ENCODE measurements at regions not wholly inside any gene's neighbourhood (a gene's known extent, or its start where the extent isn't known, plus 50 kb on each side); places are given as distances from the start of the nearest gene placed in this dataset.

DNA sequence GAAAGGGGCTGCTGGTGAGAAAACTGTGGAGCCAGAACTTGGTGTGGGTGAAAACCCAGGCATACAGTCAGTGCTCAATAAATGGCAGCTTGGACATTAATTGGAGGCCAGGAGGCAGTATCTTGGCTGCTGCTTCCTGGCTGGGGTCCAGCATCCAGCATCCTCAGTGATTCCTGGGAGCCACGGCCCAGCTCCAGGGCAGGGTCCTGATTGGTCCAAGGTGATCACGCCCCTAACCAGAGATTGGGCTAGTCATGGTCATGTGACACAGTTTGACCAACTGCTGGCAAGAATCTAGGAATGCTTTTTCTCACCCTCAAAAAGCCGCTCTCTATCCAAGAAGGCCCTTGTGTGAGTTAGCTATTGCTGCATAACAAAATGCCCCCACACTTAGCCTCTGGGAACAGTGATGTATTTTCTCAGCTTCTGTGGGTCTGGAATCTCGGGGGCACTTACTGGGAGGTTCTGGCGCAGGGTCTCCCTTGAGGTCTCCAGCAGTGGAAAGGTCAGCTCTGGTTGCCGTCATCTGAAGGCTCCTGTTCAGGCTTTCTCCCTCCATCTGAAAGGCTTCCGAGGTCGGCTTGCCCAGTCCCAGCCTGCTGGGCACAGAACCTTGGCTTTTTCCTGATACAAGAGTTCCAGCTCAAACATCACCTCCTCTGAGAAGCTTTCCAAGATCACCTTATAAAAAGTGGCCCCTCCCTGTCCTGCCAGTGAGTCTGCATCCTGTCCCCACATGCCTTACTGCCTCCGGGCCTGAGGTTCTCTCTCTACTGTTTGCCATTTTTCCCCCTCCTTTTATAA lies 119.2 kb upstream of the NCOR2 start:
- no peak for DNase-seq

DNA sequence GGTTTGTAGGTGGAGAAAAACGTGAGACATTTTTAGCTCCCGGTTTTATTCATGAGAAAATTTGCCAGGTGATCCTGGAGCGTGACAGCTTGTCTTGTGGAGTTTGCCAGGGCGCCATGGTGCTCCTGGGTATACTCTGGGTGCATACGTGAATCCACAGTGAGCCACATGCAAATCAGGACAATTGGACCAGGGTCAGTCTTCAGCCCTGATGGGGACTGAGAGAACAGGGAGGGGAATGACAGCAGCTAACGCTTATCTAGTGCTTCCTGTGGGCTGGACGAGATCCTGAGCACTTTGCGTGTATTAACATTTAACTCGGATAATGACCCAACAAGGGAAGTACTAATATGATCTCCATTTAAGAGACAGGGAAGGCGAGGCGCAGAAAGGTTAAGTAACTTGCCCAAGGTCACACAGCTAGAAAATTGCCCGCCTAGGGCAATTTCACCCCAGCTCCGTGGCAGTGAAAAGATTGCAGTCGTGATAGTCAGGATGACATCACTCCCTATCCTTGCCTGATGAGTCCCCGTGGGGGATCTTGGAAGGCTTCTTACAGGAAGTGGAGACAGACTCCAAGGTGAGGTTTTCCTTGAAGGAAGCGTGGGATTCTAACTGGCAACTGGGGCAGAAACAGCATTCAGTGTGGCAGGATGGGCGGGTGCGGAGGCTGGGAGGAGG lies 118.4 kb upstream of the NCOR2 start:
- no peak for DNase-seq

DNA sequence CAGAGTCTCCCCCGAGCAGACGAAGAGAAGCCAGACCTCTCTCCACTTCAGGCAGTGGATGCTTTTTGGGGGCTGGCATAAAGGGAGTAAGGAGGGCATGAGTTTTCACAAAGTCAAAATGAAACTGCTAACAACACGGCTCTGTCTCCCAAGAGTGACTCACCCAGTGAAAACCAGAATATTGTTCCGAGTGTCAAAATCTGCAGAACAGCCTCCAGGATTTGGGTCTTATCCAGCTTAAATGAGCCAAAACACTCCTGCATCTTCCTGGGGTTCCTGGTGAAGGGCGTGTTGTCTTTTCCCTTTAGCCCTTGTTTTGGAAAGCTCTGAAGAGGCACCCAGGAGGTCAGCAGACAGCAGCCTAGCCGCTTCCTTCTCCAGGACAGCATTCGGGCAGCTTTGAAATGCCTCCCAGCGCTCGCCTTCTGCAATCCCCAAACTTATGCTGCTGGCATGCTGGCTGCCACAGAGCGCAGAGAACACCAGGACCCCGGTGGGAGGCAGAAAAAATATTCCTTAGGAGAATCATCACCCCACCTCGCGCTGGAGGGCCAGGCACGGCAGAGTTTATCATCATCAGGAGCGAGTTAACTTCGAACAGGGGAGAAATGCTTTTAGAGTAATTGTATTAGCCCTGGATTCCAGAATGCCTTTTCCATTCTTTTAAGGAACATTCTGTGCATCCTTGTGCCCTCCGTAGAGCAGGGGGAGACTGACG lies 117.7 kb upstream of the NCOR2 start:
- no peak for DNase-seq

DNA sequence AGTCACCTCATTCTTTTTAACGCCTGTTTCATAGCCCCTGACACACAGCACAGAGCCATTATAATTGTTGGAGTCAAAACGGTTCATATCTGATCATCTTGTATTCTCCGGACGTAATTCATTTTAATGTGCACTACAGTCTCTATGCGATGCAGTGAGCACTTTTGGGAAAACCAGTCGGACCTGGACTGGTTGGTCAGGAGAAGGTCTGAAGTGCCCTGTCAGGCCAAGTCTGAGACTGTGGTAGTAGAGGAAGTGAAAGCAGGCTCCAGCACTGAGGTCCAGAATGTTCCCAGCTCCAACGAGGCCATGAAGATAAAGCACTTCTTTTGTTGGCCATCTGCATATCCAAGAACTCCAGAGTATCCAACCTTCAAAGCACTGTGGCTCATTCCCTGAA lies 117.1 kb upstream of the NCOR2 start:
- DNase-seq: no peak

DNA sequence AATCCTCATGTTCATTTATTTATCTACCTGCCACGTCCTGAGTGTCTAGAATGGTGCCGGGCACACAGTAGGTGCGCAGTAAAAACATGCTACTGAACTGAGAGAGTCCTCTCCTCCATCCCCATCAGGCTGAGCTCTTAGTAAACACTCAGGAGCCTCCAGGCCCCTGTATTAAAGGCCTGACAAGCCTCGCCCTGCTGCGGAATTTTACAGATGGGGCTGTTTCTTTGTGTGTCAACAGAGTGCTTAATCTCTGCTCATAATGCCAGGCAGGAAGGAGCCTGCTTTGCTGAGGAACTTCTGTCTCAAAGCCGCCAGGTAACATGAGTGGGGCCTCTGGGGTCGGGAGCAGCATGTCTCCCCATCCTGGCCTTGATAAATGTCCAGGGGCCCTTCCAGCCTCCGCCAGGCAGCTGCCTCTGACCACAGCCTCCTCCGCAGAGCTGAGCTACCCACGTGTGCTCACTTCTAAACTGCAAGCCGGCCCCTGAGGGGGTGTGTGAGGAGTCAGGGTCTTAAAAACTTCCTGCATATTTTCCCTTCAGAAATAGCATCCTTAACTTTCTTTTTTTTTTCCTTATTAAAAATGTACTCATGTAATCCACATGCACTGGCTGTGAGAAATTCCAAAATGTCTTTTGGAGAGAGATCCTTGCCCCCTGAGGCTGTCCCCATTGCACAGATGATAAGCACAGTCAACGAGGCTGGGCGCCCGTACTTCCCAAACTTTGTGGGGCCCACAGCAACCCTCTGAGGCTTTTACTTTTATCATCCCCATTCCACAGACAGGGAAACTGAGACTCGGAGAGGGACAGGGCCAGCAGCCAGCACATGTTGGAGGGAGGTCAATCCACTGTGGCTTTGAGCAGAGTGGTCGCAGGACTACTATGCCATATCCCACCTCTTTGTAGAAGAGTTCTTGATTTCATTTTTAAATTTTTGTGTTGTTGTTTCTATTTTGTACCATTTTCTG lies 116.0 kb upstream of the NCOR2 start:
- no peak for DNase-seq

DNA sequence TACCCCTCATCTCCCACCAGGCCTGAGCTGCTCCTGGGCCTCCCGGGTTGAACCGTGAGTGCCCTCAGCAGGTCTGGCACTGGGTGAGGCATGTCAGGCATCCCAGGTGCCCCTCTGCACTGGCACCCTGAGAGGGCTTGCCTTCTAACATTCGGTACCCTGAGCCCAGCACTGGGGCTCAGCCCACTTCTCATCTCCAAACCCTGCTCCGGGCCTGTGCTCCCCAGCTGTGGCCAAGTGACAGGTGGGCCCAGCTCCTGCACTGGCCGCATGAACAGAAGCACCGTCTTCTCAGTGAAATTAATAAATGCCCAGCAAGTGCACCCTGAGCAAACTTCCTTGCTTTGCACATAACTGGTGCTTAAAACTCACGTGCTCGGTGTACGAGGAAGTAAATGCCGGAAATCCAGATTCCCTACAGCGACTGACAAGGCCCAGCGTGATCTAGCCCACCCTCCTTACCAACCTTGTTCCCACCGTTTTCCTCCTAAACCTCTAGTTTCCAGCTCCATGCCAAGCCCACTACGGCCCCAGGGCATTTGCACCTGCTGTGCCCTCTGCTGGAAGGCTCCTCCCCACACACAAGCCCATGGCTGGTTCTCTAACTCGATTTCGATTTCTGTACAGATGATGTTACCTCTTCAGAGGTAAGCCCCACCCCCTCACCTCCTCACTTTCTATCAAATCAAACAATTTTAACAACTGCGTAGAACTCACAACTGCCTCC lies 115.2 kb upstream of the NCOR2 start:
- no peak for DNase-seq

DNA sequence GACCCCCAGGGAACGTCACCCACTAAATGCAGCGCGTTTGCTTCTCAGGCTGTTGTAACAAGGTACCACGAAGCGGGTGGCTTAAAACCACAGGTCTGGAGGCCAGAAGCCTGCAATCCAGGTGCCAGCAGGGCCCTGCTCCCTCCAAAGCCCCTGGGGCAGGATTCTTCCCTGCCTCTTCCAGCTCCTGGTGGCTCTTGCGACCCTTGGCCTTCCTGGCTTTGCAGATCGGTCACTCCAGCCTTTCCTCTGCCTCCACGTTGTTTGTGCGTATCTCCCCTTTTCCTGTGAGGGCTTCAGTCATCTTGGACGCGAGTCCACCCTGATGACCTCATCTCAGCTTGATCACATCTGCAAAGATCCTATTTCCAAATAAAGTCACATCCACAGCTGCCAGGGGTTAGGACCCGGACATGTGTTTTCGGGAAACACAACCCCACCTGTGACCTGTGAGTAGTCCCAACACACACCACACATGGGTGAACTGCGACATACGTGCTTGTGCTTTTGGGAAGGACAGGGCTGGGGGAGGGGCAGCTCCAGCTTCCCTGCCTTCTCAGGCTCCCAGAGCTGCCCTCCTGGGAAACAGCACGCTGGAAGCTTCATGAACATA lies 114.5 kb upstream of the NCOR2 start:
- no peak for DNase-seq

DNA sequence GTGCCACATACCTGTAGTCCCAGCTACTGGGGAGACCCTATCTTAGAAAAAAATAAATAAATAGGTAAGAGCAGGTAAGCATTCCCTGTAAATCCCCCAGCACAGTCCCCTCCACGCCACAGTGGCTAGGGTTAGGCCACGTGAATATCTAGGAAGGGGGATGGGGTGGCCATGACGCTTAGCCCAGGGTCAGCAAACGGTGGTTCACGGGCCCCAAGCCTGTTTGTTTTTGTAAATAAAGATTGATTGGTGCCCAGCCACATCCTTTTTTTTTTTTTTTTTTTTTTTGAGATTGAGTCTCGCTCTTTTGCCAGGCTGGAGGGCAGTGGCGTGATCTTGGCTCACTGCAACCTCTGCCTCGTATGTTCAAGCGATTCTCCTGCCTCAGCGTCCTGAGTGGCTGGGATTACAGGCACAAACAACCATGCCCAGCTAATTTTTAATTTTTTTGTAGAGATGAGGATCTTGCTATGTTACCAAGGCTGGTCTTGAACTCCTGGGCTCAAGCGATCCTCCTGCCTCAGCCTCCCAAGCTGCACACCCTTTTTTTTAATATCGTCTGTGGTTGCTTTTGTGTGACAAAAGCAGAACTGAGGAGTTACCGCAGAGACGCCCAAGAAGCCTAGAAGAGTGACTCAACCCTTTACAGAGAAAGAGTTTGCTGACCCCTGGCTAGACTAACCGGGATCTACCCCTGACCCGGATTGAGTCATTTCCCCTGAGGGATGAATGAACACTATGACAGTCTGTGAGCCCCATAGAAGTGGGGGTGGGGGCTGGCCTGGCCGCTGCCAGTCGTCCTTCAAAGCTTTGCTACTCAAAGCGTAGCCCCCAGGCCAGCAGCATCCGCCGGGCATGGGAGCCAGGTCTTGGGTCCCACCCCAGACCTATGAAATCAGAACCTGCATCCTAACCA lies 113.7 kb upstream of the NCOR2 start:
- no peak for DNase-seq

DNA sequence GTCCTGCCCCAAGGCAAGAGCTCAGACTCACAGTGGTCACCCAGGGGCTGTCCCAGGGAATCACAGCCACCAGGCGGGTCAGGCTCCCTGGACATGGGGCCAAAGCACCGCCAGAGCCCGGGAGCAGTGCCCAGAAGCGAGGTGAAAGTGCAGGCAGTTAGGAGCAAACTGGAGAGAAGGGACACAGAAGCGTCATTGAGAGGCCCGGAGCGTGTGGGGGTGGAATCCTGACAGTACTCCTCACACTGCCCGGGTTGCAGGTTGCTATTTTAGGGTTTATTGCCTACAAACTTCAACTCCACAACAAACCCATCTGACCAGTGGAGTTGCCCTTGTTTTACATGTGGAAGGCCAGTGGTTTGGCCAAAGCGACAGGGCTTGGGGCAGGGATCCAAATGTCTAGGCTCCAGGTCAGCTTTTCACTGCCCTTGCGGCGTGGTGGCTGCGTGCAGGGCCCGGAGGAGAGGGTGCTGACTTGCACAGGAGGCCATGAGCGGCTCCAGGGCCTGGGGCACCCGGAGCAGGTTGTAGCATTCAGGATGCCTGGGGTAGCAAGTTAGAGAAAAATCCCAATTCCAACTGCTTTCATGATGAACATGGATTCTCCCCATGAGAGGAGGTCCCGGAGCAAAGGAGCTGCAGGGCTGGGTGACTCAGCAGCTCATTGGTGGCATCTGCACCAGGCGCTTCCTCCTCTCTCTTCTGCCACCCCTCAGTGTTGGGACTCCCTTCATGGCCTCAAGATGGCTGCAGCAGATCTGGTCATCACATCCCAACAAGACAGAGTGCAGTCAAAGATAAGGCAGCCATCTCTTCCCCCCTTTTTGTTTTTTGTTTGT lies 112.3 kb upstream of the NCOR2 start:
- DNase-seq: no peak

DNA sequence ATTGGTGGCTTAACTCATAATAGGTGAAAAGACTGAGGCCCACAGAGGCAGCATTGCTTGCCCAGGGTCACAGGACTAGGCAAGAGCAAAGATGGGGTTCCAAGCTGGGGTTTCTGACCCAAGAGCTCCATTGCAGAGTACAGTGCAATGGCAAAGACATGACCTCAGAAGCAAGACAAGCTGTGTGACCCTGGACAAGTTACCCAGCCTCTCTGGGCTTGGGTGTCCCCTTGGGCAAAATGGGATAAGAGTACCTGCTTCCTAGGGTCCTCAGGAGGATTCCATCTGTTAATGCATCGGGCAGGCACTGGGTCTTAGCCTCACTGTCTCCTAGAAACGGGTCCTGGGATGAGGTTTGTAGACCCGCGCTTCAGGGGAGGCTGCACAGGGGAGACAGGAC lies 111.6 kb upstream of the NCOR2 start:
- no peak for DNase-seq

DNA sequence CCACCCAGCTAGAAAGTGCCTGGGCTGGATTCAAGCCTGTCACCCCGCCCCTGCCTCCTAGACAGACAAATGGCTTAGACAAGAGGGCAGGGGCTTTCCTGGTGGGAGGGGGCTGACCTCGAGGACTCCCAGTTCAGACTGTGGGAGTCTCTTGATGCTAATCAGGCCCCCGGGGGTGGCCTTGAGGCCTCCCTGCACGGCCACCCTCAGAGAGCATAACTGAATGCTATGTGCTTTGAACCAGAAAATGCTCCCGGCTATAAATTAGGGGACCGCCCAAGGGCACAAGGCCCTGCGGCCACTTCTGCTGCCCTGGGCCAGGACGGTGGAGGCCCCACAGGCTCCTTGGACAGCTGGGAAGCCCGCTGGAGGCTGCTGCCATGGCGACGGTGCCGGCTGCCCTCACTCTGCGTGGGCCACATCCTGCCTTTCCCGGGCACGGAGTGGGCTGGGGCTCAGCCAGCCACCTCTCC lies 111.0 kb upstream of the NCOR2 start:
- no peak for DNase-seq

DNA sequence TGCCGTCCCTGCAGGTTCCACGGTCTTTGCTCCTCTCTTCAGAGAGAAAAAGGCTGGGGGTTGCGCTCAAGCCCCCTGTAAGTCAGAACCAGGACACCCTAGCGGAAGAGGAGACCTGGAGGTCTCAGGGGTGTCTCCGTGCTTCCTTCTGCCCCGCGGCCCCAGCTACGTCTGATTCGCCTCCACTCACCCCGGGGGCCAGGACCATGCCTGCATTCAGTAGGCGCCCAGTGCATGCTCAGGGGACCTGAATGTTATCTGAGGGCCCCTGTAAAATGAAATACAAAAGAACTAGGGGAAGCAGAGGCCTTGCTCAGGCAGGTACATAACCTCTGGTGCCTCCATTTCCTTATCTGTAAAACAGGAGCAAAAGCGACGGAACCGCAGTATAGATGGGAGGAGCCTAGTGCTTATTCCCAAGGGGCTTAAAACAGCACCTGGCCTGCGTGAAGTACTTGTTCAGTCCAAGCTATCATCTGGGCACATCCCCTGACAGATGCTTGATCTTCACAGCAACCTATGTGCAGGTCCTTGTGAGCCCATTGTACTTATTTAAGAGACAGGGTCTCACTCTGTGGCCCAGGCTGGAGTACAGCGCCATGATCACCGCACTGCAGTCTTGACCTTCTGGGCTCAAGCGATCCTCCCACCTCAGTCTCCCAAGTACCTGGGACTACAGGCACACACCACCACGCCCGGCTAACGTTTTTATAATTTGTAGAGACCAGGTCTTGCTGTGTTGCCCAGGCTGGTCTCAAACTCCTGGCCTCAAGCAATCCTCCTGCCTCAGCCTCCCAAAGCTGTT lies 110.3 kb upstream of the NCOR2 start:
- DNase-seq: no peak

DNA sequence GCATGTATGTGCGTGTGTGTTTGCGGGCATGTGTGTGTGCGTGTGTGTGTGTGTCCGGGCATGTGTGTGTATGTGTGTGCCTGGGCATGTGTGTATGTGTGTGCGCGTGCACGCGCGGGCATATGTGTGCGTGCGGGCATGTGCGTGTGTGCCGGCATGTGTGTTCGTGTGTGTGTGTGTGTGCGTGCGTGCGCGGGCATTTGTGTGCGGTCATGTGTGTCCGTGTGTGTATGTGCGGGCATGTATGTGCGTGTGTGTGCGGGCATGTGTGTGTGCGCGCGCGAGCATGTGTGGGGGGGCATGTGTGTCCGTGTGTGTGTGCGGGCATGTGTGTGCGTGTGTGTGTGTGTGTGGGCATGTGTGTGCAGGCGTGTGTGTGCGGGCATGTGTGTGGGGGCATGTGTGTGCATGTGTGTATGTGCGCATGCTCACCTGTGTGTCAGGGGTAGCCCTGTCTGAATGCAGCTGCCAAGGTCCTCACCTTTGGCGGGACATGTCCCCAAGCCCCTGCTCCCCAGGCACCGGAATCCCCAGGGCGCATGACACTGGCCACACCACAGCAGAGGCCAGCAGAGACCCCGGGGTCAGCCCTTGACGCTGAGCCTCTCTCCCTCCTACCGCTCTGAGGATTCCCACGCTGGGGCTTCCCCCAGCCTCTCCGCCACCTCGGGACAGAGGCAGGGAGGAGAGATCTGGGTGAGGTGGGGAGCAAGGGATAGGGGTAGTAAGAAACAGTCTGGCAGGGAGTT lies 109.5 kb upstream of the NCOR2 start:
- no peak for DNase-seq

DNA sequence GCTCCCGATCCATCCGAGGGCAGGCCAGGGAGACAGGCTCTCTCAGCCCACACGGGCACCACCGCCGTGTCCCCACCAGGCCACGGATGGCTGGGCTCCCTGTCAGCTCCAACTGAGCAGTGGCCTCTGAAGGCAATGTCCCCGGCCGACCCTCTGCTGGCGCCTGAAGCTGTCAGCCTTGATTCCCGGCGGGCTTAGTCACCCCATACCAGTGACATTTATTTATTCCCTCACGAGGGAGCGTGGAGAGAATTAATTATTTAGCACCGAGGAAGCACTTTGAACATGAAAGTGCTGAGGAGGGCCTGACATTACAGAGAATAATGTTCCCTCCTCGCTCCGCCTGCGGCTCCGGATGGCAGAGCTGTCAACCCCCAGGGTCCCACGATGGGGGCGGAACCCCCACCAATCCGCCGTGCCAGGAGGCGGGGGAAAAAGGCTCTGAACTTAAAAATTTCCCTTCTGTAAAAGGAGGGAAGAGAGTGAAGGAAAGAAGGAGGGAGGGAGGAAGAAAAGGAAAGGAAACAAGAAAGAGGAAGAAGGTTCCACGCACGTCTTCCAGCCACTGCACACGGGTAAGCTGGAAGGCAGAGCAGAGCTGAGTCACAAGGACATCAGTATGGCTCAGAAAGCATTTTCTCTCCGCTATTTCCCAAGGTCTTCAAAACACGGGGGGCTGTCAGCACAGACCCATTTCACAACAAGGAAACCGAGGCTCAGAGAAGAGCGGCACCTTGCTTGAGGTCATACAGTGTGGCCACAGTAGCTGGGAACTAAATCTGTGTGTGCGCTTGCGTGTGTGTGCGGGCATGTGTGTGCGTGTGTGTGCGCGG lies 108.7 kb upstream of the NCOR2 start:
- no peak for DNase-seq

DNA sequence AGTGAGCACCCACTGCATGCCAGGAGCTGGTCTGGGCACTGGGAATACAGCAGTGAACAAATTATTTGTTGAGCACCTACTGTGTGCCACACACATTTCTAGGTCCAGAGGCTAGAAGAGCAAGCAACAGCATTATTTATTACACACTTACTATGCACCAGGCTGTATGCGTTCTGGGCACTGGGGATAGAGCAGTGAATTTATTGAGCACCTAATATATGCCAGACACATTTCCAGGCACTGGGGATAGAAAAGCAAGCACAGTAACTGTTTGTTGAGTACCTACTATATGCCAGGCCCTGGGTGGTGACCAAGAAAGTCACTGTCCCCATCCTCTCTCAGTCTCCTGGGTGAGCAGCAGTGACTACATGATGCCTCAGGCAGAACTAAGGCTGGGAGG lies 107.5 kb upstream of the NCOR2 start:
- no peak for DNase-seq

DNA sequence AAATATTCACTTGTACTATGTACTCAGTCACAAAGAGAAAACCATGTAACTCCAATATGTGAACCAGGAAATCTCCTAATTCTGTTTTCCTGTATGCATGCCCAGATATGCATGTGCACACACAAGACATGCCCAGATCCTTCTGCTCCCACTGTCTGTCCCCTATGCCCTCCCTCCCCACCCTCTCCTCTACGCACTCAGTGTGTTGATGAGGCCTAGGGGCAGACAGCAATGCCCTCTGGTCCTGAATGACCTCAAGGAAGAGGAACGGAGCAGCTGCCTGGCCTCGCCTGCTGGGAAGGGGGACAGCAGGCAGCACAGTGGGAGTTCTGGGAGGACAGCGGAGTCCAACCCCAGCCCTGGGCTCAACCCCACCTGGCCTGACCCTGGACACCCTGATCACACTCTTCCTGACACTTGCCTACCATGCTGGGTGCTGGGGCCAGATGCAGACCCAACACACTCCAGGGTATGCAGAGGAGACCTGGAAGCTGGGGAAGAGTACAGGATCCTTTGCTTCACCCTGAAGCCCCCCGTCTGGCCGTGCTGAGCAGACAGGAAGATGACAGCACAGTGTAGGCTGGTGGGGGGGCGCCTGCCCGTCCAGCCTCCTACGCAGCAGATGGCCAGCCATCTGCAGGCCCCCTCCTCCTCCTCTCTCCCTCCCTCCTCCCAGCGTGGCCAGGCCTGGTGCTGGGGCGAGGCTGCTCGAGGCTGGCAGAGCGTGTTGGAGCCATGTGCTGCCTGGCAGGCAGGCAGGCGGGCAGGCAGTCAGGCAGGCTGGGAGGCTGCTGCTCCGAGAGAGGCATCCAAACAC lies 106.6 kb upstream of the NCOR2 start:
- no peak for DNase-seq
